ENCODE measurements at regions not wholly inside any gene's neighbourhood (a gene's known extent, or its start where the extent isn't known, plus 50 kb on each side); places are given as distances from the start of the nearest gene placed in this dataset.

- Mint-ChIP-seq H3K27ac (no peak overlapping the region), H3K36me3 (no peaks in the 10 kb centered on the region), H3K9me3 (peaks cover 2 to 4% (median 3%) of the 10 kb centered on the region in 7 donors), H3K4me3 (no peak overlapping the region), H3K4me1 (no peaks in the 10 kb centered on the region), H3K27me3 (ENCODE audit: low read depth in 3 of 3) (no peaks in the 10 kb centered on the region)
- no peaks in the 10 kb centered on the region for H3K27me3 ChIP-seq (ENCODE audit: control insufficient read depth in 2 of 2, insufficient read depth in 2 of 2, low read length in 2 of 2)
- no peak overlapping the region for H3K27ac ChIP-seq (ENCODE audit: low read depth in 1 of 2, low read length in 2 of 2)
- 100% methylated on average over 1 of the region's 2 CpGs for WGBS (ENCODE audit: insufficient coverage)
- peaks cover 0 to 6% of the 10 kb centered on the region in 2 donors for H3K9me3 ChIP-seq (replicated peaks in 1 of 2; ENCODE audit: control insufficient read depth in 1 of 2, insufficient read depth in 1 of 2, low read length in 2 of 2)
- intact Hi-C loops (cut with micrococcal nuclease): no loop called here
- H3K4me2 ChIP-seq (replicated peaks; ENCODE audit: extremely low read depth, low read length, poor library complexity, severe bottlenecking): no peak overlapping the region
- no peaks in the 10 kb centered on the region for H4K20me1 ChIP-seq (ENCODE audit: insufficient read depth, low read length)
- TF ChIP-seq CTCF (IDR thresholded peaks at IDR 0.05): no peak
- H3K4me1 ChIP-seq (ENCODE audit: control insufficient read depth in 1 of 2, insufficient read depth in 2 of 2, low read length in 2 of 2): no peaks in the 10 kb centered on the region
- no peak overlapping the region for H3K4me3 ChIP-seq (replicated peaks in 1 of 3; ENCODE audit: low read depth in 2 of 3, low read length in 3 of 3)
- no peak overlapping the region for H2AFZ ChIP-seq (ENCODE audit: insufficient read depth, low read depth, low read length, poor library complexity, severe bottlenecking)
- no peak overlapping the region for H3K9ac ChIP-seq (ENCODE audit: insufficient read depth, low read length, poor library complexity, severe bottlenecking)
- H3K79me2 ChIP-seq (ENCODE audit: insufficient read depth, low read length): no peaks in the 10 kb centered on the region
- no peaks in the 10 kb centered on the region for H3K36me3 ChIP-seq (replicated peaks in 1 of 2; ENCODE audit: control insufficient read depth in 1 of 2, insufficient read depth in 2 of 2, low read length in 2 of 2)
- DNase-seq: no peak
Measured at GRCh38 chr18:51813740-51814139, 526.3 kb upstream of the DCC start.

- no peaks in the 10 kb centered on the region for H3K9me3 ChIP-seq (replicated peaks in 1 of 2; ENCODE audit: control insufficient read depth in 1 of 2, insufficient read depth in 1 of 2, low read length in 2 of 2)
- no peaks in the 10 kb centered on the region for H3K79me2 ChIP-seq (ENCODE audit: insufficient read depth, low read length)
- intact Hi-C loops (cut with micrococcal nuclease): no loop called here
- Mint-ChIP-seq H3K27me3 (ENCODE audit: low read depth in 3 of 3) (no peaks in the 10 kb centered on the region), H3K9me3 (peaks cover 0 to 11% (median 5%) of the 10 kb centered on the region in 7 donors), H3K27ac (no peak overlapping the region), H3K36me3 (no peaks in the 10 kb centered on the region), H3K4me1 (no peaks in the 10 kb centered on the region), H3K4me3 (no peak overlapping the region)
- H4K20me1 ChIP-seq (ENCODE audit: insufficient read depth, low read length): no peaks in the 10 kb centered on the region
- H3K4me1 ChIP-seq (ENCODE audit: control insufficient read depth in 1 of 2, insufficient read depth in 2 of 2, low read length in 2 of 2): no peaks in the 10 kb centered on the region
- H3K36me3 ChIP-seq (replicated peaks in 1 of 2; ENCODE audit: control insufficient read depth in 1 of 2, insufficient read depth in 2 of 2, low read length in 2 of 2): no peaks in the 10 kb centered on the region
- H3K27me3 ChIP-seq (ENCODE audit: control insufficient read depth in 2 of 2, insufficient read depth in 2 of 2, low read length in 2 of 2): no peaks in the 10 kb centered on the region
- H3K27ac ChIP-seq (ENCODE audit: low read depth in 1 of 2, low read length in 2 of 2): no peak overlapping the region
- no peak for TF ChIP-seq CTCF (IDR thresholded peaks at IDR 0.05)
- WGBS (ENCODE audit: insufficient coverage): no CpG with 5 or more reads among the region's 1 CpG
- DNase-seq: no peak
- H3K9ac ChIP-seq (ENCODE audit: insufficient read depth, low read length, poor library complexity, severe bottlenecking): no peak overlapping the region
- H2AFZ ChIP-seq (ENCODE audit: insufficient read depth, low read depth, low read length, poor library complexity, severe bottlenecking): no peak overlapping the region
- no peak overlapping the region for H3K4me2 ChIP-seq (replicated peaks; ENCODE audit: extremely low read depth, low read length, poor library complexity, severe bottlenecking)
- no peak overlapping the region for H3K4me3 ChIP-seq (replicated peaks in 1 of 3; ENCODE audit: low read depth in 2 of 3, low read length in 3 of 3)
Measured at GRCh38 chr18:51821610-51822009, 518.4 kb upstream of the DCC start.

Data from CD14-positive monocyte (primary cell).